HG02642 (cell line): ENCODE measurements at regions not wholly inside any gene's neighbourhood (a gene's known extent, or its start where the extent isn't known, plus 50 kb on each side); places are given as distances from the start of the nearest gene placed in this dataset.

Experiments
- ATAC-seq: cut with Tn5 transposase; IDR thresholded peaks from one replicate; pipeline ENCODE4 v1.9.1; 2021; ENCODE audit warnings: mild to moderate bottlenecking; ENCODE audit not compliant: unreplicated experiment, poor library complexity

- ATAC-seq = no peak
Measured at GRCh38 chr5:3801967-3802366, 206.3 kb downstream of the IRX1 start.

DNA sequence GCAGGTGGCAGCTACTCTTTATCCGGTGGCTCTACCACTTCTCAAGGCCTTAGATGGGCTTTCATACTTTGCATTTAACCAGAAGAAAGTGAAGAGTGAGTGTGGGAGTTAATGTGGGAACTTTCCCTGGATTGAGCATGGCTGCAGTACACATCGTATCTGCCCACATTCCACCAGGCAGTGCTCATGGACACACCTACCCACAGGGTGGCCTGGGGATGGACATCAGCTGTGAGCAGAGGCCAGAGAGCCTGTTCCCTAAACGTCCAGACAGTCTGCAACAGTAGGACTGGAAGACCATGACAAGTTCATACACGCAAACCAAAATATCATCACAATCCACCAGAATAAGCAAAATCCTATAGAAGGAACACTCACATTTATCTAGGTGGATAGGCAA, 213.8 kb downstream of the IRX1 start:
- ATAC-seq = no peak

- ATAC-seq = no peak
Measured at GRCh38 chr5:3811116-3811515, 215.5 kb downstream of the IRX1 start.

DNA sequence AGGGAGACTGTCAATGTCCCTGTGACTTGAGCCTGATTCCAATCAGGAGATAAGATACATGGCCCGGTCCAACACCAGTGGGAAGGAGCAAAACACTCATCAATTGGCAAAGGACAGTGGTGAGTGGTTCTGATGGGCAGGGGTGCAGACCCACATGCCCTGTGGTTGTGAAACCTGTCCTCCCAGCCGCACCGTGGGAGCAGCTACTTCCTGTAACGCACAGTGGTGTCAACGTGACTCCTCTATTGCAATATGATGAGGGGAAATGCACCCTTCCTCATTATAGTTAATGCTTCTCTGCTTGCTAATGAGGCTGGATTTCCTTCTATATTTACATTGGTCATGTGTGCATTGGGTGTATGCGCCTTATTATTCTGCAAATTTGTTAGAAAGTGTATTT, 223.0 kb downstream of the IRX1 start:
- no peak for ATAC-seq

GRCh38 chr5:3825531-3826451, 230.2 kb downstream of the IRX1 start:
- ATAC-seq = no peak

GRCh38 chr5:3827624-3828023, 232.0 kb downstream of the IRX1 start:
- no peak for ATAC-seq

GRCh38 chr5:3828761-3829160, 233.1 kb downstream of the IRX1 start:
- no peak for ATAC-seq

DNA sequence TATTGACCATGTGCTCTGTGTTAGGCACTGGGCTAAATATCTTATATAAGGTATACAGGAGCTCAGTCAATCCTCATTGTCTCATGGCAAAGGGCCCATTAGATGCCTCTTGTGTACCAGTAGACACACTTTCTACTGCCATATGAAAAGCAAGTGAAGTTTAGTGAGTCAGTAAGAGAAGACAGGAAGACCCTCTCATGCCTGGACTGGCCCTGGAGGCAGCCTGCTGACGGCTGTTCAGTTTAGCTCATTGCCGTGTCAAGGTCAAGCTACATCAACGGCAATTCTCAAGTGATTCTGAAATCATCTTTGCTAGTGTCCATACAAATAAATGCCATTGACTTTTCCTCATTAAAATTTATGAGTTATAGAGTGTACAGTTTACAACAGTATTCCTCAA, 237.9 kb downstream of the IRX1 start:
- no peak for ATAC-seq

- no peak for ATAC-seq
Measured at GRCh38 chr5:3835811-3836210, 240.2 kb downstream of the IRX1 start.

DNA sequence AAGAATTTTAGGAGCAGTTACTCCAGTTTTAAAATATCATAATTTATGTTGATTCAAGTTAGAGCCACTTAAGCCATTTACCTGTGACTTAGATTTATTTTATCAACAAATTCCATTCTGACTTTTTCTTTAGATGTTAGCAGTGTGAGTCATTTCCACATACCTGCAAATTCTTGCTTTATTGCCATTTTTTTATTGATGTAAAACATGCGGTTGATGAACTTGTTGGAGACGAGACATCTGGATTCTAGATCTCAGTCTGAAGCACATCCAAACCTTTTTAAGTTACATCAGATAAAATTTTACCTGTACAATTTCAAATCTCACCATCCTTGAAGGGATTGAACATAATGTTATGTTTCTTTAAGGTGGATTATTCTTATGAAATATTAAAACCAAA, 240.9 kb downstream of the IRX1 start:
- ATAC-seq = no peak

DNA sequence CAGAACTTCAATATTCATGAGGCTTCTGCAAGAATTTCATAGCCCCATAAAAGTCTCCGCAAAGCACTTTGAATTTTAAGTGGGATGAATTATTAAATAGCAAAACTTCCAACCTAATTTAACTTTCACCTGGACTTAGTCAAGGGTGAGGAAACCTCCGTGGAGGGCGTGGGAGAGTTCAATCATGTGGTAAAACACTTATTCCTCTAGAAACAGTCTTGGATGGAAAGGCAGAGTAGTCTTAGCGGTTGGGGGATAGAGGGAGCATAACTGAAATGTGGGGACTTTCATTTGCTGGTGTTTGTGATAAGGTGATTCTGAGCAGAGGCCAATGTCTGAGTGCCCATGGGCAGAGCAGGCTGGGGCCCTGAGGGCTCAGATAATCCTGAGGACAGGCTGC, 241.9 kb downstream of the IRX1 start:
- ATAC-seq = no peak

DNA sequence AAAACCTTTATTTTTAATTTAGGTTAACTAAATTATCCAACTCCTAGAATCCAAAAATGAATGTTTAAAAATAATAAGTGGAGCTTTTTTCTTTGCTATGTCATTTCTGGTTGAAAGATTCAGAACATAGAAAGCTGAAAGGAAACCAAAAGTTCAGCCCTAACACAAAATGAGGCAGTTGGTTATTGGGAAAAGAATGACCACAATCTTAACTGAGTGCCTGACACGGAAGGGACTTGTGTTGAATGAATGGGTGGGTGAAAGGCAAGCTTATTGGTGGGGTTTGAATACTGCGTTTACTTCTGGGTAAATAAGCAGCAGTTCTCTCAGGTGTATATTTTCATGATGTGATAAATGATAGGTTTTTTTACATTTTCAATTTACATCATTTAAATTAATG, 243.5 kb downstream of the IRX1 start:
- no peak for ATAC-seq

GRCh38 chr5:3842591-3842990, 247.0 kb downstream of the IRX1 start:
- ATAC-seq = no peak

DNA sequence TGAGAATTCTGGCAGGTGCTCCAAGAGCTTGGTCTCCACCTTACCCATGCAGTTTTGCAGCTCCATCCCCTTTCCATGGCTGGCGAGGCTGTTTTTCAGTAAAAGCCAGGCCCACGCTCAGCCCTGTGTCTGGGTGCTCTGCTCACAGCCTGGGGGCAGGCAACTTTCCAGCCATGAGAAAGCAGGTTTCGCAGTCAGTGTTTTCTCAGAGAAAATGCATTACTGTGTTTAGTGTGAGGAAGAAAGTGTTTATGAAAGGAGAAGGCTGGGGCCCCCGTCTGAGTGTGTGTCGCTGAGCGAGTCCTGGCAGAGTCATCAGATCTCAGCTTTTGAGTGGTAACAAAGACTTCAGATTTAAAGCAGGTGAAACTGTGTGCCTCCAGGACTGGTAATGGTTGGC, 248.1 kb downstream of the IRX1 start:
- no peak for ATAC-seq

DNA sequence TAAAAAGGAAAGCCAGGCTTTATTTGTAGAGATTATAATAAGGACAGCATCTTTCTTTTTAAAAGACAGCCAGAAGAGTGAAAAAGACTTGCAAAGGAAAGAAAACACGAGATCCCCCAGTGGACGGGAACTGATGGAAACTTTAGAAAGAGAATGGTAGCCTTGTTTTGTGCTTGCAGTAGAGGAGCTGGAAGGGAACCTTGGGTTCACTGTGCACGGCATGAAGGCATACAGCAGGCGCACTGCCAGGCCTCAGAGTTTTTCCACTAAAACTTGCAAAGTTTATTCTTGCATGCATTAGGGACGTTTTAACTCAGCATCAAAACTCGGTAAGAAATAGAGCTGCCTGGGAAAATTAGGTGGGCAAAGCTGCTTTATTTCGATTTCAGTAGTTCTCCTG, 248.6 kb downstream of the IRX1 start:
- no peak for ATAC-seq

GRCh38 chr5:3845230-3845629, 249.6 kb downstream of the IRX1 start:
- no peak for ATAC-seq

GRCh38 chr5:3852161-3852916, 256.7 kb downstream of the IRX1 start:
- ATAC-seq = no peak

GRCh38 chr5:3853362-3853761, 257.7 kb downstream of the IRX1 start:
- no peak for ATAC-seq

DNA sequence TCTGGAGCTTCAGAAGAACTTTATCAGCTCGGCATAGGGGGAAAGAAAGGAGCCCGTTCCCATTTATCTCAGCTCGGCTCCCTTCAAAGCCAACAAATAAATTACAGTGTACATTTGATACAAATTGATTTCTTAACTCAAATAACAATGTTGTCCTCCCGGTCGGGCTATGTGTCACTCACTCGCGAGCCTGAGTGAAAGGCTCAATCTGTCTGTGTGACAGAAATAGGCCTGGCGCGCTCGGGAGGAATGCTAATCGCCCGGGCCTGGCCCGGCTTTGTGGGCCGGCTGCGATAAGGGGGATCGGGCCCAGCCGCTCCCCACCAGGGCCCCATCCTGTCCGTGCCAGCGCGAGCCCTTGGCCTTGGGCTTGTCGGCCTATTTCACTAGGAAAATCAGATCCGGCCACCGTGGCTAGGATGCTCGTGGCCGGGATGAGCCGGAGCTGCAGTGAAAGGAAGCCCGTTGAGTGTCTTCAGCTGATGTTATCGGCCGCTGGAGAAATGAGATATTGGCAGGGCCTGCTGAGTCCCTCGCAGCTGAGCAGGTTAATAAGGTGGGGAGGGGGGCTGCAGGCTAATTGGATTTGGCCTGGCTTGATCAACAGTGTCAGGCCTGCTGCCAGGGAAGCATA, 258.7 kb downstream of the IRX1 start:
- no peak for ATAC-seq

GRCh38 chr5:3856036-3856435, 260.4 kb downstream of the IRX1 start:
- ATAC-seq = no peak

- ATAC-seq = no peak
Measured at GRCh38 chr5:3858524-3858923, 262.9 kb downstream of the IRX1 start.
